HEK293T (cell line): ENCODE measurements at regions not wholly inside any gene's neighbourhood (a gene's known extent, or its start where the extent isn't known, plus 50 kb on each side); places are given as distances from the start of the nearest gene placed in this dataset.

Source experiments
- CTCF ChIA-PET: fragments of 350-600 bp; formaldehyde crosslinking; extraction: SDS; loops from one replicate; lab custom pipeline; 2021; ENCODE audit warnings: antibody characterized with exemption, inconsistent platforms; lab: Yijun Ruan, JAX
- POLR2A ChIA-PET: fragments of 350-600 bp; formaldehyde crosslinking; extraction: SDS; loops from one replicate; lab custom pipeline; 2020; ENCODE audit warnings: antibody characterized with exemption, inconsistent platforms; lab: Yijun Ruan, JAX
- DNase-seq: peaks from one replicate; pipeline ENCODE4 v3.0.0; 2012; ENCODE audit warnings: mixed read lengths; ENCODE audit errors: extremely low spot score
- ARNT ChIP-seq: fragments of 450-650 bp; IDR thresholded peaks from 2 replicates; pipeline ENCODE4 v1.6.1; 2017; ENCODE audit warnings: mild to moderate bottlenecking
- BHLHE40 ChIP-seq: fragments of 450-650 bp; IDR thresholded peaks from 2 replicates; pipeline ENCODE4 v1.6.1; 2016; ENCODE audit warnings: mild to moderate bottlenecking, moderate library complexity, borderline replicate concordance
- CTBP1 ChIP-seq: fragments of 450-650 bp; IDR thresholded peaks from 2 replicates; pipeline ENCODE4 v1.6.1; 2016; ENCODE audit warnings: borderline replicate concordance
- ELF4 ChIP-seq: fragments of 450-650 bp; IDR thresholded peaks from 2 replicates; pipeline ENCODE4 v1.6.1; 2017; ENCODE audit warnings: antibody characterized with exemption
- FOXA1 ChIP-seq: fragments of 450-650 bp; IDR thresholded peaks from 2 replicates; pipeline ENCODE4 v1.6.1; 2016; ENCODE audit warnings: mild to moderate bottlenecking
- FOXK2 ChIP-seq: fragments of 450-650 bp; IDR thresholded peaks from 2 replicates; pipeline ENCODE4 v1.6.1; 2016; ENCODE audit warnings: mild to moderate bottlenecking
- FOXM1 ChIP-seq: fragments of 450-650 bp; IDR thresholded peaks from 2 replicates; pipeline ENCODE4 v1.6.1; 2017; ENCODE audit warnings: mild to moderate bottlenecking, borderline replicate concordance
- HDGF ChIP-seq: fragments of 450-650 bp; IDR thresholded peaks from 2 replicates; pipeline ENCODE4 v1.6.1; 2017; ENCODE audit warnings: antibody characterized with exemption, borderline replicate concordance
- L3MBTL2 ChIP-seq: fragments of 450-650 bp; conservative IDR thresholded peaks from 2 replicates; pipeline ENCODE4 v1.6.1; 2016; ENCODE audit warnings: mild to moderate bottlenecking
- LEF1 ChIP-seq: fragments of 450-650 bp; IDR thresholded peaks from 2 replicates; pipeline ENCODE4 v1.6.1; 2017; ENCODE audit warnings: mild to moderate bottlenecking, borderline replicate concordance
- NFRKB ChIP-seq: fragments of 450-650 bp; IDR thresholded peaks from 2 replicates; pipeline ENCODE4 v1.6.1; 2016; ENCODE audit warnings: mild to moderate bottlenecking, moderate library complexity
- PKNOX1 ChIP-seq: fragments of 450-650 bp; IDR thresholded peaks from 2 replicates; pipeline ENCODE4 v1.6.1; 2016
- SP1 ChIP-seq: fragments of 450-650 bp; IDR thresholded peaks from 2 replicates; pipeline ENCODE4 v1.6.1; 2017
- SUZ12 ChIP-seq: fragments of 450-650 bp; IDR thresholded peaks from 2 replicates; pipeline ENCODE4 v1.6.1; 2016; ENCODE audit warnings: mild to moderate bottlenecking
- TARDBP ChIP-seq: fragments of 450-650 bp; IDR thresholded peaks from 2 replicates; pipeline ENCODE4 v1.6.1; 2016
- ZNF384 ChIP-seq: fragments of 450-650 bp; IDR thresholded peaks from 2 replicates; pipeline ENCODE4 v1.6.1; 2016

GRCh38 chr16:51812945-51813344 lies 661.9 kb upstream of the SALL1 start:
- ChIA-PET POLR2A (no interaction called here), CTCF (no interaction called here)
- TF ChIP-seq TARDBP (no peak), LEF1 (no peak), FOXK2 (no peak), SP1 (no peak), L3MBTL2 (no peak), FOXA1 (no peak), PKNOX1 (no peak), BHLHE40 (no peak), HDGF (no peak)
- no peak for DNase-seq

DNA sequence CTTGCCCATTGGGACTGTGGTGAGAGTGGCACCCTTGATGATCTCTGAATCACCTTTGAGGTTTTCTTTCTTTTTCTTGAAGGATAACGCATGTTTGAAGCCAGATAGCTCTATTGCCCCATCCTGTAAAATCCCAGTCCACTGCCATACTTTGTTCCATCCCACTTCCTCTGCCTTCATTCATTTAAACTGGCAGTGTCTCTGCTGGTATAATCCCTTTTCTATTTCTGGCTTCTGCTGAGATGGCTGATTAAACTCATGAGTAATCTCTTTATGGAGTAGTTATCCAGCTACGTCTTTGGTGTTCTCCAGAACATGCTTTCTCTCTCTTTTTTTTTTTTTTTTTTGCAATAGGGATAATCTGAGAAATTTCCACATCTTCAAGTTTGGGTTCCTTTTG lies 656.5 kb upstream of the SALL1 start:
- no peak for TF ChIP-seq FOXA1
- no peak for TF ChIP-seq SP1
- TF ChIP-seq PKNOX1, result no peak
- no peak for TF ChIP-seq ARNT
- no peak for TF ChIP-seq SUZ12
- no peak for TF ChIP-seq TARDBP
- TF ChIP-seq LEF1, result no peak
- no peak for TF ChIP-seq FOXM1
- no peak for TF ChIP-seq ZNF384
- TF ChIP-seq HDGF, result no peak
- no peak for TF ChIP-seq FOXK2
- TF ChIP-seq ELF4, result no peak
- no peak for TF ChIP-seq L3MBTL2
- TF ChIP-seq NFRKB, result no peak
- no peak for TF ChIP-seq CTBP1
- TF ChIP-seq BHLHE40, result no peak
- ChIA-PET CTCF (no interaction called here), POLR2A (no interaction called here)
- no peak for DNase-seq

- TF ChIP-seq FOXK2, result no peak
- TF ChIP-seq CTBP1, result no peak
- TF ChIP-seq ELF4, result no peak
- TF ChIP-seq LEF1, result no peak
- TF ChIP-seq TARDBP, result no peak
- no peak for TF ChIP-seq HDGF
- TF ChIP-seq FOXA1, result no peak
- no peak for TF ChIP-seq PKNOX1
- TF ChIP-seq FOXM1, result no peak
- TF ChIP-seq ARNT, result no peak
- no peak for TF ChIP-seq BHLHE40
- TF ChIP-seq L3MBTL2, result no peak
- TF ChIP-seq SP1, result no peak
- no peak for TF ChIP-seq SUZ12
- TF ChIP-seq ZNF384, result no peak
- ChIA-PET CTCF (interaction anchor here (0.6 kb wide), 1 partner anchor 662 kb away, joined by 5 read pairs; no protein-coding TSS in a partner anchor), POLR2A (no interaction called here)
- DNase-seq, result no peak
Observed at GRCh38 chr16:51801635-51802034, 650.6 kb upstream of the SALL1 start.

- TF ChIP-seq SP1 (no peak), ELF4 (no peak), PKNOX1 (no peak), L3MBTL2 (no peak), ZNF384 (no peak), TARDBP (no peak), ARNT (no peak), NFRKB (no peak), FOXA1 (no peak), LEF1 (no peak), SUZ12 (no peak), HDGF (no peak), FOXM1 (no peak), BHLHE40 (no peak), CTBP1 (no peak)
- DNase-seq, result no peak
- POLR2A ChIA-PET, result no interaction called here
- CTCF ChIA-PET, result no interaction called here
Observed at GRCh38 chr16:51797669-51798259, 646.7 kb upstream of the SALL1 start.

- POLR2A ChIA-PET, result no interaction called here
- CTCF ChIA-PET, result no interaction called here
- DNase-seq, result no peak
- TF ChIP-seq FOXM1 (no peak), NFRKB (no peak), TARDBP (no peak), HDGF (no peak), CTBP1 (no peak), SP1 (no peak), BHLHE40 (no peak), PKNOX1 (no peak), ELF4 (no peak), L3MBTL2 (no peak), LEF1 (no peak), FOXA1 (no peak), SUZ12 (no peak), ARNT (no peak), FOXK2 (no peak), ZNF384 (no peak)
Observed at GRCh38 chr16:51779240-51779639, 628.2 kb upstream of the SALL1 start.
